K562 (cell line): ENCODE measurements at regions not wholly inside any gene's neighbourhood (a gene's known extent, or its start where the extent isn't known, plus 50 kb on each side); places are given as distances from the start of the nearest gene placed in this dataset.

Experiments used
- ATAC-seq: fragments of 200-7000 bp; cut with Tn5 transposase; 3 replicates; pipeline ENCODE4 v1.9.1; 2020; ENCODE audit warnings: moderate library complexity
- BruUV-seq: library from RNA; stranded (reverse); fragments of 400-500 nt; replicated peaks from 2 replicates; lab custom pipeline; 2021; lab: Mats Ljungman, UMichigan
- CTCF ChIA-PET: fragments of 300-600 bp; formaldehyde crosslinking; extraction: SDS; loops from one replicate; lab custom pipeline; 2021; ENCODE audit warnings: low intra/inter-chr PET ratio; lab: Yijun Ruan, JAX
- POLR2A ChIA-PET: fragments of 300-600, 350-650 bp; sonication (Branson Sonifier 250); formaldehyde crosslinking; extraction: SDS; loops from one replicate; lab custom pipeline; 2021; ENCODE audit warnings: antibody characterized with exemption, inconsistent platforms; lab: Yijun Ruan, JAX
- DNase-seq, 4 experiments: peaks; one replicate each; pipeline versions ENCODE4 v3.0.0 to v3.0.0-alpha.2; 2011 to 2018; ENCODE audit warnings: low spot score in 3 of 4, mixed read lengths in 3 of 4; ENCODE audit errors: extremely low read depth in 1 of 4
- FAIRE-seq: peaks from 2 replicates; lab custom pipeline; 2011; peaks lifted over from hg19 to GRCh38; lab: Jason Lieb, UNC
- H2AFZ ChIP-seq: 2 replicates; pipeline ENCODE4 v1.6.0; 2011; ENCODE audit warnings: low read depth, low read length, control low read depth, inconsistent platforms
- H3K27ac ChIP-seq: fragments of 200-600 bp; 3 replicates; pipeline ENCODE4 v1.8.0; 2011; ENCODE audit warnings: low read depth, mild to moderate bottlenecking, control low read depth, inconsistent platforms, low read length, moderate library complexity, mixed read lengths; ENCODE audit errors: extremely low read depth
- H3K27me3 ChIP-seq, 2 experiments: fragments of 300-600 bp in 1 of 2; 2 replicates in 1 of 2; 3 replicates in 1 of 2; pipeline versions ENCODE4 v1.6.0 to v1.8.0; 2011; ENCODE audit warnings: inconsistent platforms in 2 of 2, low read length in 2 of 2, mild to moderate bottlenecking in 1 of 2, mixed read lengths in 1 of 2, moderate library complexity in 1 of 2; ENCODE audit not compliant: control insufficient read depth in 2 of 2, insufficient read depth in 2 of 2
- H3K36me3 ChIP-seq: fragments of 300-600 bp; 3 replicates; pipeline ENCODE4 v1.8.0; 2011; ENCODE audit warnings: mild to moderate bottlenecking, low read length, inconsistent platforms; ENCODE audit not compliant: control insufficient read depth, insufficient read depth
- H3K4me1 ChIP-seq, 2 experiments: fragments of 200-600 bp in 1 of 2; replicated peaks in 1 of 2; 2 replicates in 1 of 2; 3 replicates in 1 of 2; pipeline versions ENCODE4 v1.5.1 to v1.8.0; 2011; ENCODE audit warnings: inconsistent platforms in 2 of 2, low read length in 2 of 2, mild to moderate bottlenecking in 1 of 2, mixed read lengths in 1 of 2, moderate library complexity in 1 of 2; ENCODE audit not compliant: control insufficient read depth in 2 of 2, insufficient read depth in 2 of 2
- H3K4me2 ChIP-seq: 2 replicates; pipeline ENCODE4 v1.6.1; 2011; ENCODE audit warnings: low read length, control low read depth, inconsistent platforms, mixed read lengths; ENCODE audit not compliant: insufficient read depth
- H3K4me3 ChIP-seq: fragments of 200-600 bp; sonication (generic), shearing (Covaris generic); 2 replicates; pipeline ENCODE4 v1.5.1; 2016; ENCODE audit warnings: control low read depth, inconsistent platforms
- H3K79me2 ChIP-seq: fragments of 200-600 bp; 3 replicates; pipeline ENCODE4 v1.8.0; 2011; ENCODE audit warnings: low read length, inconsistent platforms; ENCODE audit not compliant: control insufficient read depth, insufficient read depth
- H3K9ac ChIP-seq, 2 experiments: 2 replicates each; pipeline versions ENCODE4 v1.6.0 to v1.6.1; 2011; ENCODE audit warnings: low read depth in 2 of 2, low read length in 2 of 2, control low read depth in 1 of 2, inconsistent platforms in 1 of 2, mild to moderate bottlenecking in 1 of 2, mixed read lengths in 1 of 2; ENCODE audit not compliant: insufficient read depth in 1 of 2
- H3K9me1 ChIP-seq: one replicate; pipeline ENCODE4 v1.6.0; 2011; ENCODE audit warnings: inconsistent platforms, mild to moderate bottlenecking, low read length, moderate library complexity; ENCODE audit not compliant: control insufficient read depth, insufficient read depth
- H3K9me3 ChIP-seq: replicated peaks from 2 replicates; pipeline ENCODE4 v1.5.1; 2011; ENCODE audit warnings: low read depth, low read length, inconsistent platforms; ENCODE audit not compliant: control insufficient read depth, insufficient read depth
- H4K20me1 ChIP-seq: replicated peaks from 2 replicates; pipeline ENCODE4 v1.6.1; 2011; ENCODE audit warnings: low read length, inconsistent platforms, mixed read lengths; ENCODE audit not compliant: control insufficient read depth, insufficient read depth
- ARID3A ChIP-seq: IDR thresholded peaks from 2 replicates; pipeline ENCODE4 v1.6.1; 2012; ENCODE audit warnings: low read depth, low read length, improper control_type of control experiment, borderline replicate concordance
- MAFF ChIP-seq: IDR thresholded peaks from 2 replicates; pipeline ENCODE4 v1.6.1; 2012; ENCODE audit warnings: low read length, improper control_type of control experiment
- MEIS2 ChIP-seq: fragments of 450-650 bp; IDR thresholded peaks from 2 replicates; pipeline ENCODE4 v1.6.1; 2014; ENCODE audit warnings: mild to moderate bottlenecking; ENCODE audit not compliant: partially characterized antibody
- PKNOX1 ChIP-seq: fragments of 450-650 bp; IDR thresholded peaks from 2 replicates; pipeline ENCODE4 v1.6.1; 2016
- REST ChIP-seq, 2 experiments: fragments of 450-650 bp; formaldehyde crosslinking in 1 of 2; IDR thresholded peaks; 2 replicates each; pipeline versions ENCODE4 v1.4.0 to v1.6.1; 2014 to 2020; ENCODE audit warnings: mild to moderate bottlenecking in 2 of 2, borderline replicate concordance in 1 of 2, low read depth in 1 of 2
- SMC3 ChIP-seq: conservative IDR thresholded peaks from 2 replicates; pipeline ENCODE4 v1.6.1; 2011; ENCODE audit warnings: low read depth, low read length, improper control_type of control experiment; ENCODE audit not compliant: insufficient read depth
- ZNF584 ChIP-seq: fragments of 200-800 bp; sonication (Bioruptor generic); IDR thresholded peaks from 2 replicates; pipeline ENCODE4 v1.6.1; 2016; ENCODE audit warnings: low read depth, mild to moderate bottlenecking, missing genetic modification characterization, missing compliant biosample characterization
- WGBS: fragments of 100-300 bp; shearing (Covaris generic); methylation state at CpG from one replicate; pipeline ENCODE4 v1.1.6; 2016; ENCODE audit warnings: low coverage, mixed read lengths; ENCODE audit not compliant: insufficient coverage; ENCODE audit errors: missing lambda C conversion rate; 5-methylcytosine and 5-hydroxymethylcytosine counted together
- in situ Hi-C: fragments of 300-500 bp; cut with MboI; formaldehyde crosslinking; loops from 4 replicates; pipeline ENCODE4 v1.15.0; 2018; ENCODE audit warnings: inconsistent platforms, mixed read lengths
- intact Hi-C: fragments of 100-400 bp; cut with micrococcal nuclease; formaldehyde crosslinking; loops from 2 replicates; pipeline ENCODE4 v1.14.2; 2022

- Histone ChIP-seq H2AFZ (no peak overlapping the region), H3K79me2 (no peaks in the 10 kb centered on the region), H3K9me3 (no peaks in the 10 kb centered on the region), H4K20me1 (no peaks in the 10 kb centered on the region), H3K36me3 (no peaks in the 10 kb centered on the region), H3K9ac (no peak overlapping the region), H3K27ac (no peak overlapping the region), H3K9me1 (no peaks in the 10 kb centered on the region), H3K27me3 (no peaks in the 10 kb centered on the region), H3K4me3 (no peak overlapping the region), H3K4me2 (no peak overlapping the region), H3K4me1 (no peaks in the 10 kb centered on the region; a peak in 1 of 5 replicates)
- FAIRE-seq, result no peak
- POLR2A ChIA-PET, result no interaction called here
- in situ Hi-C loops (no loop called here), intact Hi-C loops (loop anchor here (1.0 to 5.0 kb wide), 5 partner anchors 54 to 260 kb away; partner anchors contain the start of genes CXCL1 and CXCL3)
- BruUV-seq, result no TSS peak
- 0% methylated on average over 1 of the region's 1 CpG for WGBS
- DNase-seq, result peak in 1 of 4 experiments; percentile 36
- CTCF ChIA-PET, result interaction anchor here (1.8 kb wide), 1 partner anchor 260 kb away, joined by 8 read pairs; no protein-coding TSS in a partner anchor
- no peak for ATAC-seq
- peak; percentile 80; the same call in 1 of the 2 replicates for TF ChIP-seq REST (IDR thresholded peaks at IDR 0.05; ENCODE audit: borderline replicate concordance)
- no peak for TF ChIP-seq REST (CRISPR knock-in tag; IDR thresholded peaks at IDR 0.05; ENCODE audit: low read depth)
- TF ChIP-seq ARID3A, result peak; percentile 20; the same call in 1 of the 2 replicates
- TF ChIP-seq MEIS2, result peak; percentile 88
- no peak for TF ChIP-seq MAFF
- peak; percentile 85 for TF ChIP-seq PKNOX1
- TF ChIP-seq ZNF584, result no peak
- TF ChIP-seq SMC3, result 0 out of 2 replicates have a peak, but pooled peaks have one; percentile 30
Measured at GRCh38 chr4:73922766-73923630, 53.8 kb downstream of the CXCL1 start.
